Keratinocyte (primary cell): ENCODE measurements at regions not wholly inside any gene's neighbourhood (a gene's known extent, or its start where the extent isn't known, plus 50 kb on each side); places are given as distances from the start of the nearest gene placed in this dataset.

Experiments
- DNase-seq: peaks from one replicate; pipeline ENCODE4 v3.0.0-alpha.2; 2011; ENCODE audit warnings: low read depth, missing footprints, low spot score
- FAIRE-seq: peaks from 2 replicates; lab custom pipeline; 2011; peaks lifted over from hg19 to GRCh38; lab: Jason Lieb, UNC
- H2AFZ ChIP-seq: 2 replicates; pipeline ENCODE4 v1.6.0; 2012; ENCODE audit warnings: low read length, control low read depth, inconsistent platforms; ENCODE audit not compliant: control insufficient read depth
- H3K27ac ChIP-seq: 2 replicates; pipeline ENCODE4 v1.5.1; 2011; ENCODE audit warnings: low read length; ENCODE audit not compliant: control insufficient read depth, insufficient read depth
- H3K27me3 ChIP-seq: 3 replicates; pipeline ENCODE4 v1.6.0; 2011; ENCODE audit warnings: low read length; ENCODE audit not compliant: control insufficient read depth, insufficient read depth; ENCODE audit errors: extremely low read depth
- H3K36me3 ChIP-seq, 2 experiments: 2 replicates in 1 of 2; 3 replicates in 1 of 2; pipeline ENCODE4 v1.5.1; 2011; ENCODE audit warnings: low read length in 2 of 2, mild to moderate bottlenecking in 1 of 2; ENCODE audit not compliant: control insufficient read depth in 2 of 2, insufficient read depth in 2 of 2; ENCODE audit errors: extremely low read depth in 1 of 2
- H3K4me1 ChIP-seq: 3 replicates; pipeline ENCODE4 v1.5.1; 2011; ENCODE audit warnings: low read length; ENCODE audit not compliant: control insufficient read depth, insufficient read depth; ENCODE audit errors: extremely low read depth
- H3K4me2 ChIP-seq: 3 replicates; pipeline ENCODE4 v1.6.0; 2011; ENCODE audit warnings: low read depth, low read length; ENCODE audit not compliant: control insufficient read depth, insufficient read depth; ENCODE audit errors: extremely low read depth
- H3K4me3 ChIP-seq, 3 experiments: fragments of 200-600 bp in 1 of 3; sonication (generic) in 1 of 3; 2 replicates in 2 of 3; 3 replicates in 1 of 3; pipeline ENCODE4 v1.5.1; 2011 to 2016; ENCODE audit warnings: low read length in 3 of 3, mild to moderate bottlenecking in 3 of 3, control low read depth in 2 of 3, inconsistent platforms in 1 of 3, low read depth in 1 of 3, mixed read lengths in 1 of 3, mixed run types in 1 of 3, moderate library complexity in 1 of 3; ENCODE audit not compliant: control insufficient read depth in 2 of 3, insufficient read depth in 2 of 3; ENCODE audit errors: extremely low read depth in 1 of 3
- H3K79me2 ChIP-seq: 2 replicates; pipeline ENCODE4 v1.6.0; 2012; ENCODE audit warnings: low read length; ENCODE audit not compliant: control insufficient read depth, insufficient read depth
- H3K9ac ChIP-seq: 3 replicates; pipeline ENCODE4 v1.6.0; 2011; ENCODE audit warnings: low read length; ENCODE audit not compliant: control insufficient read depth, insufficient read depth; ENCODE audit errors: extremely low read depth
- H3K9me1 ChIP-seq: 3 replicates; pipeline ENCODE4 v1.6.0; 2011; ENCODE audit warnings: low read length; ENCODE audit not compliant: control insufficient read depth, insufficient read depth; ENCODE audit errors: extremely low read depth
- H3K9me3 ChIP-seq: 2 replicates; pipeline ENCODE4 v1.5.1; 2012; ENCODE audit warnings: low read depth, low read length; ENCODE audit not compliant: control insufficient read depth
- H4K20me1 ChIP-seq: 3 replicates; pipeline ENCODE4 v1.6.0; 2011; ENCODE audit warnings: low read length; ENCODE audit not compliant: control insufficient read depth, insufficient read depth; ENCODE audit errors: extremely low read depth
- EZH2 ChIP-seq: IDR thresholded peaks from one replicate; pipeline ENCODE4 v1.6.1; 2012; ENCODE audit warnings: inconsistent platforms, mild to moderate bottlenecking, low read length, moderate library complexity
- dilution Hi-C: fragments of 300-500 bp; cut with MboI; formaldehyde crosslinking; loops from one replicate; pipeline ENCODE4 v1.7.0; 2020; ENCODE audit warnings: low sequenced_read_pairs; ENCODE audit not compliant: extremely low pct_ligation_motif_present
- TF ChIP-seq, protein P1 (sequence below), 3 experiments: IDR thresholded peaks in 1 of 3; conservative IDR thresholded peaks in 1 of 3; optimal IDR thresholded peaks in 1 of 3; 2 replicates in 2 of 3; 3 replicates in 1 of 3; pipeline versions ENCODE3 to v1.5.1; 2011; ENCODE audit warnings: low read length in 3 of 3, mild to moderate bottlenecking in 3 of 3, moderate library complexity in 2 of 3, control low read depth in 1 of 3, inconsistent platforms in 1 of 3; ENCODE audit not compliant: insufficient read depth in 2 of 3; ENCODE audit errors: extremely low read depth in 1 of 3

DNA sequence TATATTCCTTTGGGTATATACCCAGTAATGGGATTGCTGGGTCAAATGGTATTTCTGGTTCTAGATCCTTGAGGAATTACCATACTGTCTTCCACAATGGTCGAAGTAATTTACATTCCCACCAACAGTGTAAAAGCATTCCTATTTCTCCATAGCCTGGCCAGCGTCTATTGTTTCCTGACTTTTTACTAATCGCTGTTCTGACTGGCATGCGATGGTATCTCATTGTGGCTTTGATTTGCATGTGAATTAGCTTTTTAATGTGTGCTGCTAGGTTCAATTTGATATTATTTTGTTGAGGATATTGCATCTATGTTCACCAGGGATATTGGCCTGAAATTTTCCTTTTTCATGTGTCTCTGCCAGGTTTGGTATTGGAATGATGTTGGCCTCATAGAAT lies 67.4 kb upstream of the VRK2 start:
- H2AFZ ChIP-seq: no peak overlapping the region
- no peaks in the 10 kb centered on the region for H3K36me3 ChIP-seq
- DNase-seq (no peak), FAIRE-seq (no peak)
- TF ChIP-seq, protein P1, sequence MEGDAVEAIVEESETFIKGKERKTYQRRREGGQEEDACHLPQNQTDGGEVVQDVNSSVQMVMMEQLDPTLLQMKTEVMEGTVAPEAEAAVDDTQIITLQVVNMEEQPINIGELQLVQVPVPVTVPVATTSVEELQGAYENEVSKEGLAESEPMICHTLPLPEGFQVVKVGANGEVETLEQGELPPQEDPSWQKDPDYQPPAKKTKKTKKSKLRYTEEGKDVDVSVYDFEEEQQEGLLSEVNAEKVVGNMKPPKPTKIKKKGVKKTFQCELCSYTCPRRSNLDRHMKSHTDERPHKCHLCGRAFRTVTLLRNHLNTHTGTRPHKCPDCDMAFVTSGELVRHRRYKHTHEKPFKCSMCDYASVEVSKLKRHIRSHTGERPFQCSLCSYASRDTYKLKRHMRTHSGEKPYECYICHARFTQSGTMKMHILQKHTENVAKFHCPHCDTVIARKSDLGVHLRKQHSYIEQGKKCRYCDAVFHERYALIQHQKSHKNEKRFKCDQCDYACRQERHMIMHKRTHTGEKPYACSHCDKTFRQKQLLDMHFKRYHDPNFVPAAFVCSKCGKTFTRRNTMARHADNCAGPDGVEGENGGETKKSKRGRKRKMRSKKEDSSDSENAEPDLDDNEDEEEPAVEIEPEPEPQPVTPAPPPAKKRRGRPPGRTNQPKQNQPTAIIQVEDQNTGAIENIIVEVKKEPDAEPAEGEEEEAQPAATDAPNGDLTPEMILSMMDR (optimal IDR thresholded peaks at IDR 0.05 in 1 of 3, IDR thresholded peaks at IDR 0.05 in 1 of 3, conservative IDR thresholded peaks at IDR 0.05 in 1 of 3; ENCODE audit: extremely low read depth in 1 of 3, insufficient read depth in 2 of 3, low read length in 3 of 3): no peak
- TF ChIP-seq EZH2: no peak
- no peaks in the 10 kb centered on the region for H3K9me3 ChIP-seq
- H3K79me2 ChIP-seq: no peaks in the 10 kb centered on the region
- no peak overlapping the region for H3K27ac ChIP-seq
- no peak overlapping the region for H3K4me2 ChIP-seq
- no peak overlapping the region for H3K4me3 ChIP-seq
- dilution Hi-C loops: no loop called here
- H3K27me3 ChIP-seq: no peaks in the 10 kb centered on the region
- H4K20me1 ChIP-seq: no peaks in the 10 kb centered on the region
- H3K9me1 ChIP-seq: peaks cover 2% of the 10 kb centered on the region
- H3K9ac ChIP-seq: no peak overlapping the region
- no peaks in the 10 kb centered on the region for H3K4me1 ChIP-seq

DNA sequence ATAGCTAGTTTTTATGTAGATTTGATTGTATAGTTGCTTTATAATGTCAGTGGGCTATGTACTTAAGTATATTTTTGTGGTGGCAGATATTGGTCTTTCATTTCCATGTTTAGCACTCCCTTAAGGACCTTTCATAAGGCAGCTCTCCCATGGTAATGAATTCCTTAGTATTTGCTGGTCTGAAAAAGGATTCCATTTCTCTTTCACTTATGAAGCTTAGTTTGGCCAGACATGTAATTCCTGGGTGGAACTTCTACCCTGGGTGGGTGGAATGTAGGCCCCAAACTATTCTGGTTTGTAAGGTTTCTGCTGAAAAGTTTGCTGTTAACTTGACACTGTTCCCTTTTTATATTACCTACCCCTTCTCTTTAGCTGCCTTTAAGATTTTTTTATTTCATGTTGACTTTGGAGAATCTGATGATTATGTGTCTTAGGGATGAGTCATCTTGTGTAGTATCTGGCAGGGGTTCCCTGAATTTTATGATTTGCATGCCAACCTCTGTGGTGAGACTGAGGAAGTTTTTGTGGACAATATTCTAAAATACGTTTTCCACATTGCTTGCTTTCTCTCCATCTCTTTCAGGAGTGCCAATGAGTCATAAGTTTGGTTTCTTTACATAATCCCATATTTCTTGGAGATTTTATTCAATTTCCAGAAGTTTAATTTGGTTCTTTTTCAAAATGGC lies 65.4 kb upstream of the VRK2 start:
- no peak overlapping the region for H3K9ac ChIP-seq
- H3K4me2 ChIP-seq: no peak overlapping the region
- H3K79me2 ChIP-seq: no peaks in the 10 kb centered on the region
- no peaks in the 10 kb centered on the region for H3K9me3 ChIP-seq
- TF ChIP-seq, protein P1 (optimal IDR thresholded peaks at IDR 0.05 in 1 of 3, IDR thresholded peaks at IDR 0.05 in 1 of 3, conservative IDR thresholded peaks at IDR 0.05 in 1 of 3; ENCODE audit: extremely low read depth in 1 of 3, insufficient read depth in 2 of 3, low read length in 3 of 3): no peak
- no peaks in the 10 kb centered on the region for H3K27me3 ChIP-seq
- H2AFZ ChIP-seq: no peak overlapping the region
- H4K20me1 ChIP-seq: no peaks in the 10 kb centered on the region
- FAIRE-seq (no peak), DNase-seq (no peak)
- H3K9me1 ChIP-seq: peaks cover 2% of the 10 kb centered on the region
- H3K4me3 ChIP-seq: no peak overlapping the region
- no peaks in the 10 kb centered on the region for H3K36me3 ChIP-seq
- dilution Hi-C loops: no loop called here
- no peak overlapping the region for H3K27ac ChIP-seq
- H3K4me1 ChIP-seq: no peaks in the 10 kb centered on the region
